ENCODE measurements at regions not wholly inside any gene's neighbourhood (a gene's known extent, or its start where the extent isn't known, plus 50 kb on each side); places are given as distances from the start of the nearest gene placed in this dataset.

DNA sequence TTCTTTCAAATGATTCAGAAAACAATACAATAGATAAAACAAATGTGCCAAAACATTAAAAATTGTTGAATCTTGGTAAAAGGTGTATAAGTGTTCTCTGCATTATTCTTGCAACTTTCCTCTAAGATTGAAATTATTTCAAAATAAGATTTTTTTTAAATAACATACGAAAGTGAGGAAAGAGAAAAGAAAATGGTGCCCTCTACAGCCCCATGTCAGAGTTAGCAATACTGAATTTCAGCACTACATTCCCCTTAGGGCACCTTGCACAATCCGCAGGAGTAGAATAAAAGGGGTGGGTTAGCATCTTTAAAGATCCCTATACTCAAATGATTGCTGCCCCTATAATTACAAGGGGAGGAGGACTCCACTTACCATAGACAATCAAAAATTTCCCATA is 433.7 kb downstream of the BCL11A start:
- ATAC-seq (ENCODE audit: poor library complexity) = no peak
- Histone ChIP-seq H3K4me3 (ENCODE audit: low read length) (no peak overlapping the region), H3K27ac (ENCODE audit: low read depth in 1 of 2, low read length in 2 of 2) (no peak overlapping the region), H3K4me1 (ENCODE audit: insufficient read depth, low read length) (no peaks in the 10 kb centered on the region), H3K9me3 (ENCODE audit: control insufficient read depth in 1 of 2, insufficient read depth in 1 of 2, low read length in 2 of 2) (no peaks in the 10 kb centered on the region), H3K36me3 (ENCODE audit: insufficient read depth, low read length) (no peaks in the 10 kb centered on the region), H3K27me3 (ENCODE audit: control insufficient read depth in 1 of 2, insufficient read depth in 2 of 2, low read length in 2 of 2) (no peaks in the 10 kb centered on the region)
- Mint-ChIP-seq H3K27ac (no peak overlapping the region), H3K27me3 (no peaks in the 10 kb centered on the region), H3K36me3 (ENCODE audit: low read depth) (no peaks in the 10 kb centered on the region), H3K4me1 (ENCODE audit: low read depth) (no peaks in the 10 kb centered on the region), H3K9me3 (no peaks in the 10 kb centered on the region), H3K4me3 (no peak overlapping the region)
- intact Hi-C loops (cut with DNase I, micrococcal nuclease) = no loop called here
- POLR2A ChIA-PET = no interaction called here
- DNase-seq = no peak
- TF ChIP-seq, protein P1, sequence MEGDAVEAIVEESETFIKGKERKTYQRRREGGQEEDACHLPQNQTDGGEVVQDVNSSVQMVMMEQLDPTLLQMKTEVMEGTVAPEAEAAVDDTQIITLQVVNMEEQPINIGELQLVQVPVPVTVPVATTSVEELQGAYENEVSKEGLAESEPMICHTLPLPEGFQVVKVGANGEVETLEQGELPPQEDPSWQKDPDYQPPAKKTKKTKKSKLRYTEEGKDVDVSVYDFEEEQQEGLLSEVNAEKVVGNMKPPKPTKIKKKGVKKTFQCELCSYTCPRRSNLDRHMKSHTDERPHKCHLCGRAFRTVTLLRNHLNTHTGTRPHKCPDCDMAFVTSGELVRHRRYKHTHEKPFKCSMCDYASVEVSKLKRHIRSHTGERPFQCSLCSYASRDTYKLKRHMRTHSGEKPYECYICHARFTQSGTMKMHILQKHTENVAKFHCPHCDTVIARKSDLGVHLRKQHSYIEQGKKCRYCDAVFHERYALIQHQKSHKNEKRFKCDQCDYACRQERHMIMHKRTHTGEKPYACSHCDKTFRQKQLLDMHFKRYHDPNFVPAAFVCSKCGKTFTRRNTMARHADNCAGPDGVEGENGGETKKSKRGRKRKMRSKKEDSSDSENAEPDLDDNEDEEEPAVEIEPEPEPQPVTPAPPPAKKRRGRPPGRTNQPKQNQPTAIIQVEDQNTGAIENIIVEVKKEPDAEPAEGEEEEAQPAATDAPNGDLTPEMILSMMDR (IDR thresholded peaks at IDR 0.05) = no peak
- CTCF ChIA-PET = no interaction called here

DNA sequence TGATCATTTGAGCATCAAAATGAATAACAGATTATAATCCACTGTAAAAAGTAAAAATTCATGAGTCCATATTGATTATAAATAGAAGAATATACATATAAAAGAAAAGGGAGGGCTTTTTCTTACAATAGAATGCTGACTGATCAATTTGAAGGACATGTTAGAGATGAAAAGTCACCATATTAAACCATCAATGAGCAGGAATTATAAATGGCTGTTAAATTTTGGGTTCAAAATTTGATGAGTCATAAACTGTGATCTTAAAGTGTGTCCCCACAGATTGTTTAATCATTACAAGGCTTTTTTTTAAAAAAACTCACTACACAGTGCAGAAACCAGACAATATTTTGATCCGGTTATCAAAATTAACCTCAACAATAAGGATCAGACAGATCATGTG is 434.5 kb downstream of the BCL11A start:
- Mint-ChIP-seq H3K27me3 (no peaks in the 10 kb centered on the region), H3K36me3 (ENCODE audit: low read depth) (no peaks in the 10 kb centered on the region), H3K4me3 (no peak overlapping the region), H3K9me3 (no peaks in the 10 kb centered on the region), H3K4me1 (ENCODE audit: low read depth) (no peaks in the 10 kb centered on the region), H3K27ac (no peak overlapping the region)
- no peaks in the 10 kb centered on the region for H3K9me3 ChIP-seq (ENCODE audit: control insufficient read depth in 1 of 2, insufficient read depth in 1 of 2, low read length in 2 of 2)
- ATAC-seq (ENCODE audit: poor library complexity) = no peak
- no peak overlapping the region for H3K27ac ChIP-seq (ENCODE audit: low read depth in 1 of 2, low read length in 2 of 2)
- H3K36me3 ChIP-seq (ENCODE audit: insufficient read depth, low read length) = no peaks in the 10 kb centered on the region
- no peak for DNase-seq
- TF ChIP-seq, protein P1 (IDR thresholded peaks at IDR 0.05) = no peak
- intact Hi-C loops (cut with DNase I, micrococcal nuclease) = no loop called here
- H3K4me3 ChIP-seq (ENCODE audit: low read length) = no peak overlapping the region
- ChIA-PET POLR2A (no interaction called here), CTCF (no interaction called here)
- H3K27me3 ChIP-seq (ENCODE audit: control insufficient read depth in 1 of 2, insufficient read depth in 2 of 2, low read length in 2 of 2) = no peaks in the 10 kb centered on the region
- no peaks in the 10 kb centered on the region for H3K4me1 ChIP-seq (ENCODE audit: insufficient read depth, low read length)

DNA sequence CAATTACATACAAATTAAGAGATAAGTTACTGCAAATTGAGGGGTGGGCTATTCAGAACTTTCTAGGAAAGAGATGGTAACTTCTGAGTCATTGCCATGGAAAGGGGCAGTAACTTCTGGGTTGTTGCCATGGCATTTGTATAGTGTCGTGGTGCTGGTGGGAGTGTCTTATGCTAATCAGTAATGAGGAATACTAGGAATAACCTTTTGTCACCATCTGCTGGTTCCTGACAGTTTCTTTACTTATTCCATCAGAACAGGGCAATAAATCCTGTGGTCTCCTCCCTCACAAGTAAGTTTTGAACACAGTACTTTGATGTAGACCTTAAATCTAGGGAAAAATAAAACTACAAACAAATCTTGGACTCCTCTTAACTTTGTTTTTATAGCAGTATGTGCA is 435.4 kb downstream of the BCL11A start:
- POLR2A ChIA-PET = no interaction called here
- H3K27ac ChIP-seq (ENCODE audit: low read depth in 1 of 2, low read length in 2 of 2) = no peak overlapping the region
- TF ChIP-seq, protein P1 (IDR thresholded peaks at IDR 0.05) = no peak
- ATAC-seq (ENCODE audit: poor library complexity) = no peak
- Mint-ChIP-seq H3K9me3 (no peaks in the 10 kb centered on the region), H3K27me3 (no peaks in the 10 kb centered on the region), H3K27ac (no peak overlapping the region), H3K4me3 (no peak overlapping the region), H3K4me1 (ENCODE audit: low read depth) (no peaks in the 10 kb centered on the region), H3K36me3 (ENCODE audit: low read depth) (no peaks in the 10 kb centered on the region)
- H3K9me3 ChIP-seq (ENCODE audit: control insufficient read depth in 1 of 2, insufficient read depth in 1 of 2, low read length in 2 of 2) = no peaks in the 10 kb centered on the region
- CTCF ChIA-PET = no interaction called here
- H3K36me3 ChIP-seq (ENCODE audit: insufficient read depth, low read length) = no peaks in the 10 kb centered on the region
- H3K4me1 ChIP-seq (ENCODE audit: insufficient read depth, low read length) = no peaks in the 10 kb centered on the region
- no peaks in the 10 kb centered on the region for H3K27me3 ChIP-seq (ENCODE audit: control insufficient read depth in 1 of 2, insufficient read depth in 2 of 2, low read length in 2 of 2)
- intact Hi-C loops (cut with DNase I, micrococcal nuclease) = no loop called here
- H3K4me3 ChIP-seq (ENCODE audit: low read length) = no peak overlapping the region
- no peak for DNase-seq

All from CD4-positive, alpha-beta T cell (primary cell).